SKM-1 (cell line): ENCODE measurements at regions not wholly inside any gene's neighbourhood (a gene's known extent, or its start where the extent isn't known, plus 50 kb on each side); places are given as distances from the start of the nearest gene placed in this dataset.

Source experiments
- DNase-seq: peaks from one replicate; lab custom pipeline; 2025; ENCODE audit not compliant: unreplicated experiment; lab: John Stamatoyannopoulos, UW

DNA sequence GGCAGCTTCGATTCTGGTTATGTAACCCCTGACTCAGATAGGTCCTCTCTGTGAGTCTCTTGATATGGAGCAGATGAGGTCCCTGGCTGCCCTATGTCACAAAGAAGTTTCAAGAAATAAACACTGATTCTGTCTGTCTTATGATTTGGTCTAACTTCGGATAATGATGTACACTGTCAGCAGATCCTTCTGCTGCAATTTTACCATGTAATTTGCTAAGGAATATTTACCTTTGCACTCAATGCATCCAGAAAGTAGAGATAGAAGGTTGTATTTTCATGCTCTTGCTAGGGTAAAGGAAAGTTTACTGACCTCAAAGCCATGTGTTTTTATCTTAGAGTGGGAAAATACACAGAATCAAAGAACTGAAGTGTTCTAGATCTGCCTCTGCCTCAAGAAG lies 98.2 kb downstream of the KLF5 start:
- DNase-seq = no peak

GRCh38 chr13:73146707-73147106 lies 87.9 kb downstream of the KLF5 start:
- no peak for DNase-seq

DNA sequence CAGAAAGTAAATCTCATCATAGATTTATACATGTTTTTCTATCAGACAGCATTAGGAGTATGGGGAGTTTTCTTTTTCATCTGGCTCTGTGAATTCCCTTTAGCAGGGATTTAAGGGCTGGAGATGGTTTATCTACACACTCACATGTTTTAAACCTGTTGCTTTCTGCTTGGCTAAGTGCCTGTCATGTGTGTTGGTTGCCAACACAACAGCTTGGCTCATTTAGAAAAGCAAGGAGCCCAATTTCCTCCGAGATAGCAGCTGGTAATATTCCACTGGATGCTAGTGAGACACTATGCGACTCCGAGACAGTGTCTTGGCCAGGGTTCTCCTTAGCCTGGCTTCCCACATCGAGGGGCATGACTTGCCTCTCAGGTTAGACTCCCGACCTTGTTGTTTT lies 83.3 kb downstream of the KLF5 start:
- DNase-seq = no peak

GRCh38 chr13:73141292-73141771 lies 82.5 kb downstream of the KLF5 start:
- DNase-seq = no peak

- DNase-seq = no peak
Measured at GRCh38 chr13:73140801-73141200, 82.0 kb downstream of the KLF5 start.

DNA sequence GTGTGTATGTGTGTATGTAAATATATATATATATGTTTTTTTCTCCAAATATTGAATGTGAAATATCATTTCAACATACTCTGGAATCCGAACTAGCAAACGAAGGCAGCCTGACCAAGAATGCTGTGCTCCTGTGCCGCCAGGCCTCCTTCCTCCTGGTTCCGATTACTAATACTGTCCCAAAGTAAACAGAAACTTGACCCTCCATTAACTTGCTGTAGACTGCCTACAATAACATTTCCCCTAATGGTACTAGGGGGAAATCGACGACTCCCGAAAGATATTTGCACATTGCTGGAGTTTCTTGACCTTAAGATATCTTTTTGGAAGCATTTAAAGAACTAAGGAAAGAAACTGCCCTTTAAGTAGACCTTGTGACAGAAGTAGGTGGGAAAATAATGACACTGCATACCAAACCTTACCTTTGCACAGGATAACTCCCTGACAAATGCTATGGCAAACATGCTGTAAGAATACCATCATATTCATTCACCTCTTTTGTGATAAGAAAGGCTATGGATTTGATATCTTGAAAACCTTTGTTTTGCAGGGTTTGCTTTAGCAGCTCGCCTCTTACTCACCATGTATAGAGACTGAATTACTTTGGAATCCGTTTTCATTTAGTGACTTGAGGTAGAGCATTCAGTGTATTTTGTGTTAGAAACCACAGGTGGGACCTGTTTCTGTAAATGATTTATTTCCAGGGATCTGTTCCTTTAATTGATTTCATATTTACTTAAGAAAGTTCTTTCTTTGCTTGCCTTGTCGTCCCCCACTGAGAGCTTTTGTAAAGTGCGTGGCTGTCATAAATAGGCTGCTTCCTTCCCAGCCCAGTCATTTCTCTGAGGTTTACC lies 80.1 kb downstream of the KLF5 start:
- no peak for DNase-seq

DNA sequence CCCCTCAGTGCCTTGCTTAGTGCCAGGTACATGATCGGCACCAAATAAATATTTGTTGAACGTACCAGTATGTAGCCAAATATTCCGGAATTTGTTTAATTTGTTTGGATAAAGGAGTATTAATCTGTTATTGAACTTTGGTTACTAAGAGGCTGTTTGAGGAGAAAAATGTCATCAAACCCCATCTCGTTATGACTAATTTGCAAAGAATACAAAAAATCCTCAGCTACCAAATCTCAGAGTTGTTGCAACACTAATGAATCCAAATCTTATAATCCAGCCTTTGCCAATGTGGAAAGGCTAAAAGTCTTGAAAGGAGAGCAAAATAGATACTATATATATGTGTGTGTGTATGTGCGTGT lies 79.5 kb downstream of the KLF5 start:
- no peak for DNase-seq

- DNase-seq = no peak
Measured at GRCh38 chr13:73136776-73137175, 78.0 kb downstream of the KLF5 start.

GRCh38 chr13:73133531-73133930 lies 74.7 kb downstream of the KLF5 start:
- no peak for DNase-seq

GRCh38 chr13:73131247-73131646 lies 72.4 kb downstream of the KLF5 start:
- no peak for DNase-seq

- no peak for DNase-seq
Measured at GRCh38 chr13:73129023-73129422, 70.2 kb downstream of the KLF5 start.
